K562 (cell line): ENCODE measurements at regions not wholly inside any gene's neighbourhood (a gene's known extent, or its start where the extent isn't known, plus 50 kb on each side); places are given as distances from the start of the nearest gene placed in this dataset.

Source experiments
- ATAC-seq: fragments of 200-7000 bp; cut with Tn5 transposase; 3 replicates; pipeline ENCODE4 v1.9.1; 2020; ENCODE audit warnings: moderate library complexity
- BruUV-seq: library from RNA; stranded (reverse); fragments of 400-500 nt; replicated peaks from 2 replicates; lab custom pipeline; 2021; lab: Mats Ljungman, UMichigan
- CTCF ChIA-PET: fragments of 300-600 bp; formaldehyde crosslinking; extraction: SDS; loops from one replicate; lab custom pipeline; 2021; ENCODE audit warnings: low intra/inter-chr PET ratio; lab: Yijun Ruan, JAX
- POLR2A ChIA-PET: fragments of 300-600, 350-650 bp; sonication (Branson Sonifier 250); formaldehyde crosslinking; extraction: SDS; loops from one replicate; lab custom pipeline; 2021; ENCODE audit warnings: antibody characterized with exemption, inconsistent platforms; lab: Yijun Ruan, JAX
- DNase-seq, 4 experiments: peaks; one replicate each; pipeline versions ENCODE4 v3.0.0 to v3.0.0-alpha.2; 2011 to 2018; ENCODE audit warnings: low spot score in 3 of 4, mixed read lengths in 3 of 4; ENCODE audit errors: extremely low read depth in 1 of 4
- FAIRE-seq: peaks from 2 replicates; lab custom pipeline; 2011; peaks lifted over from hg19 to GRCh38; lab: Jason Lieb, UNC
- H2AFZ ChIP-seq: 2 replicates; pipeline ENCODE4 v1.6.0; 2011; ENCODE audit warnings: low read depth, low read length, control low read depth, inconsistent platforms
- H3K27ac ChIP-seq: fragments of 200-600 bp; 3 replicates; pipeline ENCODE4 v1.8.0; 2011; ENCODE audit warnings: low read depth, mild to moderate bottlenecking, control low read depth, inconsistent platforms, low read length, moderate library complexity, mixed read lengths; ENCODE audit errors: extremely low read depth
- H3K27me3 ChIP-seq, 2 experiments: fragments of 300-600 bp in 1 of 2; 2 replicates in 1 of 2; 3 replicates in 1 of 2; pipeline versions ENCODE4 v1.6.0 to v1.8.0; 2011; ENCODE audit warnings: inconsistent platforms in 2 of 2, low read length in 2 of 2, mild to moderate bottlenecking in 1 of 2, mixed read lengths in 1 of 2, moderate library complexity in 1 of 2; ENCODE audit not compliant: control insufficient read depth in 2 of 2, insufficient read depth in 2 of 2
- H3K36me3 ChIP-seq: fragments of 300-600 bp; 3 replicates; pipeline ENCODE4 v1.8.0; 2011; ENCODE audit warnings: mild to moderate bottlenecking, low read length, inconsistent platforms; ENCODE audit not compliant: control insufficient read depth, insufficient read depth
- H3K4me1 ChIP-seq, 2 experiments: fragments of 200-600 bp in 1 of 2; replicated peaks in 1 of 2; 2 replicates in 1 of 2; 3 replicates in 1 of 2; pipeline versions ENCODE4 v1.5.1 to v1.8.0; 2011; ENCODE audit warnings: inconsistent platforms in 2 of 2, low read length in 2 of 2, mild to moderate bottlenecking in 1 of 2, mixed read lengths in 1 of 2, moderate library complexity in 1 of 2; ENCODE audit not compliant: control insufficient read depth in 2 of 2, insufficient read depth in 2 of 2
- H3K4me2 ChIP-seq: 2 replicates; pipeline ENCODE4 v1.6.1; 2011; ENCODE audit warnings: low read length, control low read depth, inconsistent platforms, mixed read lengths; ENCODE audit not compliant: insufficient read depth
- H3K4me3 ChIP-seq: fragments of 200-600 bp; sonication (generic), shearing (Covaris generic); 2 replicates; pipeline ENCODE4 v1.5.1; 2016; ENCODE audit warnings: control low read depth, inconsistent platforms
- H3K79me2 ChIP-seq: fragments of 200-600 bp; 3 replicates; pipeline ENCODE4 v1.8.0; 2011; ENCODE audit warnings: low read length, inconsistent platforms; ENCODE audit not compliant: control insufficient read depth, insufficient read depth
- H3K9ac ChIP-seq, 2 experiments: 2 replicates each; pipeline versions ENCODE4 v1.6.0 to v1.6.1; 2011; ENCODE audit warnings: low read depth in 2 of 2, low read length in 2 of 2, control low read depth in 1 of 2, inconsistent platforms in 1 of 2, mild to moderate bottlenecking in 1 of 2, mixed read lengths in 1 of 2; ENCODE audit not compliant: insufficient read depth in 1 of 2
- H3K9me1 ChIP-seq: one replicate; pipeline ENCODE4 v1.6.0; 2011; ENCODE audit warnings: inconsistent platforms, mild to moderate bottlenecking, low read length, moderate library complexity; ENCODE audit not compliant: control insufficient read depth, insufficient read depth
- H3K9me3 ChIP-seq: replicated peaks from 2 replicates; pipeline ENCODE4 v1.5.1; 2011; ENCODE audit warnings: low read depth, low read length, inconsistent platforms; ENCODE audit not compliant: control insufficient read depth, insufficient read depth
- H4K20me1 ChIP-seq: replicated peaks from 2 replicates; pipeline ENCODE4 v1.6.1; 2011; ENCODE audit warnings: low read length, inconsistent platforms, mixed read lengths; ENCODE audit not compliant: control insufficient read depth, insufficient read depth
- CHAMP1 ChIP-seq: fragments of 450-650 bp; IDR thresholded peaks from 2 replicates; pipeline ENCODE4 v1.6.1; 2016; ENCODE audit warnings: mild to moderate bottlenecking
- ELF2 ChIP-seq: fragments of 250-450 bp; sonication (Bioruptor Pico); IDR thresholded peaks from 2 replicates; pipeline ENCODE4 v1.5.0; 2021; ENCODE audit warnings: mild to moderate bottlenecking
- FOXO4 ChIP-seq: fragments of 450-650 bp; formaldehyde crosslinking; IDR thresholded peaks from 2 replicates; pipeline ENCODE4 v1.4.0; 2020; ENCODE audit warnings: mild to moderate bottlenecking, moderate library complexity
- ILF3 ChIP-seq: fragments of 450-650 bp; IDR thresholded peaks from 2 replicates; pipeline ENCODE4 v1.6.1; 2018; ENCODE audit warnings: antibody characterized with exemption, mild to moderate bottlenecking, moderate library complexity, borderline replicate concordance
- NFIC ChIP-seq: fragments of 450-650 bp; IDR thresholded peaks from 2 replicates; pipeline ENCODE4 v1.6.1; 2017; ENCODE audit warnings: mild to moderate bottlenecking, inconsistent platforms
- SP2 ChIP-seq: IDR thresholded peaks from 2 replicates; pipeline ENCODE4 v1.6.1; 2011; ENCODE audit warnings: mild to moderate bottlenecking, low read depth, low read length, moderate library complexity; ENCODE audit not compliant: poor library complexity, severe bottlenecking; ENCODE audit errors: extremely low read depth
- ZBTB1 ChIP-seq: sonication (generic); formaldehyde crosslinking; IDR thresholded peaks from 2 replicates; pipeline ENCODE4 v1.8.1; 2023; ENCODE audit warnings: missing genetic modification reagents, low read depth, mild to moderate bottlenecking, borderline replicate concordance
- in situ Hi-C: fragments of 300-500 bp; cut with MboI; formaldehyde crosslinking; loops from 4 replicates; pipeline ENCODE4 v1.15.0; 2018; ENCODE audit warnings: inconsistent platforms, mixed read lengths
- intact Hi-C: fragments of 100-400 bp; cut with micrococcal nuclease; formaldehyde crosslinking; loops from 2 replicates; pipeline ENCODE4 v1.14.2; 2022
- TF ChIP-seq, protein P1 (sequence below): sonication (generic); formaldehyde crosslinking; IDR thresholded peaks from 2 replicates; pipeline ENCODE4 v1.8.0; 2023; ENCODE audit warnings: mild to moderate bottlenecking, missing genetic modification reagents
- TF ChIP-seq, protein P2 (sequence below), 2 experiments: fragments of 450-650 bp; IDR thresholded peaks; 2 replicates each; pipeline ENCODE4 v1.6.1; 2016
- TF ChIP-seq, protein P3 (sequence below), 2 experiments: fragments of 450-650 bp in 1 of 2; IDR thresholded peaks; 2 replicates each; pipeline ENCODE4 v1.6.1; 2011 to 2017; ENCODE audit warnings: low read depth in 2 of 2, antibody characterized with exemption in 1 of 2, borderline replicate concordance in 1 of 2, low read length in 1 of 2, mild to moderate bottlenecking in 1 of 2, mixed read lengths in 1 of 2; ENCODE audit not compliant: control insufficient read depth in 1 of 2

DNA sequence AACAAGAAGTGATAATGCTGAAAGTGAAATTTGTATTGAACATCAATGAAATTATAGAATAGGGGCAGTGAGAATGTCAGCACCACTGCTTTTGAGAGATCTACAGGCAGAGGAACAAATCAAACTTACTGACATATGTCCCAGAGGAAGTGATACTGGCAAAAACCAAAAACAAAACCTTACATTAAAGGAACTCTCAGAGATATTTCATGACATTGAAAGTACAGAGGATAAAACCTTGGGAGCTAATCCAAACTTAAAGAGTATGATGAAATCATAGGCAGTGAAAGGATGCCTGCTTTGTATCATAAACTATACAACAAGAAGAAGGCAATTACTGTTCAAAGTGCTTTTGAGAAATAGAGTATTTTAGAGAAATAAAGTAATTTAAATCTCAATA lies 90.4 kb upstream of the SV2C start:
- no TSS peak for BruUV-seq
- no peaks in the 10 kb centered on the region for H3K9me3 ChIP-seq
- H3K27ac ChIP-seq = no peak overlapping the region
- DNase-seq (no peak), ATAC-seq (no peak), FAIRE-seq (no peak)
- in situ Hi-C loops = no loop called here
- intact Hi-C loops = no loop called here
- POLR2A ChIA-PET = no interaction called here
- no peaks in the 10 kb centered on the region for H3K36me3 ChIP-seq
- no peaks in the 10 kb centered on the region for H3K4me1 ChIP-seq
- H3K9ac ChIP-seq = no peak overlapping the region
- no peak overlapping the region for H3K4me3 ChIP-seq
- no peak overlapping the region for H3K4me2 ChIP-seq
- CTCF ChIA-PET = no interaction called here
- no peaks in the 10 kb centered on the region for H3K79me2 ChIP-seq
- no peaks in the 10 kb centered on the region for H4K20me1 ChIP-seq
- H2AFZ ChIP-seq = no peak overlapping the region
- no peaks in the 10 kb centered on the region for H3K9me1 ChIP-seq
- no peaks in the 10 kb centered on the region for H3K27me3 ChIP-seq
- TF ChIP-seq ELF2 (CRISPR knock-in tag) = no peak
- TF ChIP-seq CHAMP1 = no peak
- TF ChIP-seq, protein P1, sequence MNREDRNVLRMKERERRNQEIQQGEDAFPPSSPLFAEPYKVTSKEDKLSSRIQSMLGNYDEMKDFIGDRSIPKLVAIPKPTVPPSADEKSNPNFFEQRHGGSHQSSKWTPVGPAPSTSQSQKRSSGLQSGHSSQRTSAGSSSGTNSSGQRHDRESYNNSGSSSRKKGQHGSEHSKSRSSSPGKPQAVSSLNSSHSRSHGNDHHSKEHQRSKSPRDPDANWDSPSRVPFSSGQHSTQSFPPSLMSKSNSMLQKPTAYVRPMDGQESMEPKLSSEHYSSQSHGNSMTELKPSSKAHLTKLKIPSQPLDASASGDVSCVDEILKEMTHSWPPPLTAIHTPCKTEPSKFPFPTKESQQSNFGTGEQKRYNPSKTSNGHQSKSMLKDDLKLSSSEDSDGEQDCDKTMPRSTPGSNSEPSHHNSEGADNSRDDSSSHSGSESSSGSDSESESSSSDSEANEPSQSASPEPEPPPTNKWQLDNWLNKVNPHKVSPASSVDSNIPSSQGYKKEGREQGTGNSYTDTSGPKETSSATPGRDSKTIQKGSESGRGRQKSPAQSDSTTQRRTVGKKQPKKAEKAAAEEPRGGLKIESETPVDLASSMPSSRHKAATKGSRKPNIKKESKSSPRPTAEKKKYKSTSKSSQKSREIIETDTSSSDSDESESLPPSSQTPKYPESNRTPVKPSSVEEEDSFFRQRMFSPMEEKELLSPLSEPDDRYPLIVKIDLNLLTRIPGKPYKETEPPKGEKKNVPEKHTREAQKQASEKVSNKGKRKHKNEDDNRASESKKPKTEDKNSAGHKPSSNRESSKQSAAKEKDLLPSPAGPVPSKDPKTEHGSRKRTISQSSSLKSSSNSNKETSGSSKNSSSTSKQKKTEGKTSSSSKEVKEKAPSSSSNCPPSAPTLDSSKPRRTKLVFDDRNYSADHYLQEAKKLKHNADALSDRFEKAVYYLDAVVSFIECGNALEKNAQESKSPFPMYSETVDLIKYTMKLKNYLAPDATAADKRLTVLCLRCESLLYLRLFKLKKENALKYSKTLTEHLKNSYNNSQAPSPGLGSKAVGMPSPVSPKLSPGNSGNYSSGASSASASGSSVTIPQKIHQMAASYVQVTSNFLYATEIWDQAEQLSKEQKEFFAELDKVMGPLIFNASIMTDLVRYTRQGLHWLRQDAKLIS (CRISPR knock-in tag) = no peak
- TF ChIP-seq SP2 = no peak
- TF ChIP-seq ZBTB1 (CRISPR knock-in tag) = no peak
- no peak for TF ChIP-seq FOXO4
- TF ChIP-seq, protein P2, sequence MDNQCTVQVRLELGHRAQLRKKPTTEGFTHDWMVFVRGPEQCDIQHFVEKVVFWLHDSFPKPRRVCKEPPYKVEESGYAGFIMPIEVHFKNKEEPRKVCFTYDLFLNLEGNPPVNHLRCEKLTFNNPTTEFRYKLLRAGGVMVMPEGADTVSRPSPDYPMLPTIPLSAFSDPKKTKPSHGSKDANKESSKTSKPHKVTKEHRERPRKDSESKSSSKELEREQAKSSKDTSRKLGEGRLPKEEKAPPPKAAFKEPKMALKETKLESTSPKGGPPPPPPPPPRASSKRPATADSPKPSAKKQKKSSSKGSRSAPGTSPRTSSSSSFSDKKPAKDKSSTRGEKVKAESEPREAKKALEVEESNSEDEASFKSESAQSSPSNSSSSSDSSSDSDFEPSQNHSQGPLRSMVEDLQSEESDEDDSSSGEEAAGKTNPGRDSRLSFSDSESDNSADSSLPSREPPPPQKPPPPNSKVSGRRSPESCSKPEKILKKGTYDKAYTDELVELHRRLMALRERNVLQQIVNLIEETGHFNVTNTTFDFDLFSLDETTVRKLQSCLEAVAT (IDR thresholded peaks at IDR 0.05) = no peak
- TF ChIP-seq, protein P3, sequence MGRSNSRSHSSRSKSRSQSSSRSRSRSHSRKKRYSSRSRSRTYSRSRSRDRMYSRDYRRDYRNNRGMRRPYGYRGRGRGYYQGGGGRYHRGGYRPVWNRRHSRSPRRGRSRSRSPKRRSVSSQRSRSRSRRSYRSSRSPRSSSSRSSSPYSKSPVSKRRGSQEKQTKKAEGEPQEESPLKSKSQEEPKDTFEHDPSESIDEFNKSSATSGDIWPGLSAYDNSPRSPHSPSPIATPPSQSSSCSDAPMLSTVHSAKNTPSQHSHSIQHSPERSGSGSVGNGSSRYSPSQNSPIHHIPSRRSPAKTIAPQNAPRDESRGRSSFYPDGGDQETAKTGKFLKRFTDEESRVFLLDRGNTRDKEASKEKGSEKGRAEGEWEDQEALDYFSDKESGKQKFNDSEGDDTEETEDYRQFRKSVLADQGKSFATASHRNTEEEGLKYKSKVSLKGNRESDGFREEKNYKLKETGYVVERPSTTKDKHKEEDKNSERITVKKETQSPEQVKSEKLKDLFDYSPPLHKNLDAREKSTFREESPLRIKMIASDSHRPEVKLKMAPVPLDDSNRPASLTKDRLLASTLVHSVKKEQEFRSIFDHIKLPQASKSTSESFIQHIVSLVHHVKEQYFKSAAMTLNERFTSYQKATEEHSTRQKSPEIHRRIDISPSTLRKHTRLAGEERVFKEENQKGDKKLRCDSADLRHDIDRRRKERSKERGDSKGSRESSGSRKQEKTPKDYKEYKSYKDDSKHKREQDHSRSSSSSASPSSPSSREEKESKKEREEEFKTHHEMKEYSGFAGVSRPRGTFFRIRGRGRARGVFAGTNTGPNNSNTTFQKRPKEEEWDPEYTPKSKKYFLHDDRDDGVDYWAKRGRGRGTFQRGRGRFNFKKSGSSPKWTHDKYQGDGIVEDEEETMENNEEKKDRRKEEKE (IDR thresholded peaks at IDR 0.05; ENCODE audit: borderline replicate concordance in 1 of 2, control insufficient read depth in 1 of 2, low read depth in 2 of 2, low read length in 1 of 2) = no peak
- TF ChIP-seq NFIC = no peak
- no peak for TF ChIP-seq ILF3
